ENCODE measurements at regions not wholly inside any gene's neighbourhood (a gene's known extent, or its start where the extent isn't known, plus 50 kb on each side); places are given as distances from the start of the nearest gene placed in this dataset.

DNA sequence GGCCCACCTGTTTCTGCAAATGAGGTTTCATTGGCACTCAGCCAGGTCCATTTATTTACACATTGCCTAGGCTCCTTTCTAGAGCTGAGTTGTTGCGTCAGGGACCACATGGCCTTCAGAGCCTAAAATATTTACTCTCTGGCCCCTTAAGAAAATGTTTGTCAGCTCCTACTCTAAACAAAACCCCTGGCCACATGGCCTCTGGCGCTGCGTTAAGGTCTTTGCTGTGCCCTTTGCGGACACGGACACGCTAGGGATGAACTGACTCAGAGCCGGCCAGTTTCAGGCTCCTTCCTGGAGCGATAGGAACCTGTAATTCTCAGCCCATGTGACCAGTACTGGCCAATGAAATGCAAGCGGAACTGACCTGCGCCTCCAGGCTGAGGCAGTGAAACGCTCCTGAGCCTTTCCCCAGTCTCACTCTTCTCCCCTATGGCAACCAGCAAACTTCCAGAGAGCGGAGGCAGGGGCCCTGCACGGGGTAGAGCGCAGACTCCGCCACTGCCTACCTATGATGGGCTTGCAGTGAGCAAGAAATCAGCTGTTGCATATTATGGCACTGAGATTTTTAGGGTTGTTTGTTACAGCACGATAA lies 160.3 kb downstream of the ETS2 start:
- Histone ChIP-seq H3K4me1 (ENCODE audit: control insufficient read depth, extremely low read depth, insufficient read depth, low read length) (peaks cover 8% of the 10 kb centered on the region), H3K4me3 (replicated peaks in 1 of 3; ENCODE audit: insufficient read depth in 1 of 3, low read depth in 1 of 3, low read length in 3 of 3) (no peak overlapping the region), H3K4me2 (ENCODE audit: insufficient read depth, low read length) (no peak overlapping the region), H3K9me3 (replicated peaks; ENCODE audit: control insufficient read depth, insufficient read depth, low read length) (no peaks in the 10 kb centered on the region), H3K9me1 (replicated peaks; ENCODE audit: control insufficient read depth, extremely low read depth, insufficient read depth, low read length) (no peaks in the 10 kb centered on the region), H2AFZ (ENCODE audit: low read depth, low read length) (no peak overlapping the region), H4K20me1 (replicated peaks; ENCODE audit: control insufficient read depth, extremely low read depth, insufficient read depth, low read length) (no peaks in the 10 kb centered on the region), H3K27ac (ENCODE audit: insufficient read depth, low read depth, low read length) (no peak overlapping the region), H3K79me2 (ENCODE audit: control insufficient read depth, insufficient read depth, low read length) (no peaks in the 10 kb centered on the region), H3K9ac (replicated peaks; ENCODE audit: extremely low read depth, insufficient read depth, low read length) (no peak overlapping the region), H3K27me3 (ENCODE audit: control insufficient read depth in 2 of 2, insufficient read depth in 2 of 2, low read length in 2 of 2) (no peaks in the 10 kb centered on the region), H3K36me3 (ENCODE audit: control insufficient read depth in 2 of 2, extremely low read depth in 1 of 2, insufficient read depth in 2 of 2, low read length in 2 of 2) (no peaks in the 10 kb centered on the region)
- intact Hi-C loops (cut with micrococcal nuclease) (no loop called here), dilution Hi-C loops (cut with MboI; ENCODE audit: extremely low pct_ligation_motif_present, low sequenced_read_pairs) (no loop called here)
- ChIA-PET CTCF (interaction anchor here (0.7 to 1.5 kb wide), 3 partner anchors 11 to 27 kb away, joined by 3 to 5 read pairs (median 3); no protein-coding TSS in a partner anchor), POLR2A (no interaction called here)
- DNase-seq (ENCODE audit: low read depth, low spot score) = no peak
- no peak for TF ChIP-seq POLR2A (IDR thresholded peaks at IDR 0.05; ENCODE audit: low read depth, low read length)
- no peak for TF ChIP-seq GATA2 (IDR thresholded peaks at IDR 0.05; ENCODE audit: insufficient read depth, insufficient read length, low read depth, low read length)
- TF ChIP-seq, protein P1, sequence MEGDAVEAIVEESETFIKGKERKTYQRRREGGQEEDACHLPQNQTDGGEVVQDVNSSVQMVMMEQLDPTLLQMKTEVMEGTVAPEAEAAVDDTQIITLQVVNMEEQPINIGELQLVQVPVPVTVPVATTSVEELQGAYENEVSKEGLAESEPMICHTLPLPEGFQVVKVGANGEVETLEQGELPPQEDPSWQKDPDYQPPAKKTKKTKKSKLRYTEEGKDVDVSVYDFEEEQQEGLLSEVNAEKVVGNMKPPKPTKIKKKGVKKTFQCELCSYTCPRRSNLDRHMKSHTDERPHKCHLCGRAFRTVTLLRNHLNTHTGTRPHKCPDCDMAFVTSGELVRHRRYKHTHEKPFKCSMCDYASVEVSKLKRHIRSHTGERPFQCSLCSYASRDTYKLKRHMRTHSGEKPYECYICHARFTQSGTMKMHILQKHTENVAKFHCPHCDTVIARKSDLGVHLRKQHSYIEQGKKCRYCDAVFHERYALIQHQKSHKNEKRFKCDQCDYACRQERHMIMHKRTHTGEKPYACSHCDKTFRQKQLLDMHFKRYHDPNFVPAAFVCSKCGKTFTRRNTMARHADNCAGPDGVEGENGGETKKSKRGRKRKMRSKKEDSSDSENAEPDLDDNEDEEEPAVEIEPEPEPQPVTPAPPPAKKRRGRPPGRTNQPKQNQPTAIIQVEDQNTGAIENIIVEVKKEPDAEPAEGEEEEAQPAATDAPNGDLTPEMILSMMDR (IDR thresholded peaks at IDR 0.05; ENCODE audit: extremely low read depth in 1 of 2, insufficient read depth in 1 of 2, low read depth in 1 of 2, low read length in 2 of 2) = no peak
- TF ChIP-seq MYC (IDR thresholded peaks at IDR 0.05; ENCODE audit: low read depth, low read length) = no peak
- TF ChIP-seq, protein P2, sequence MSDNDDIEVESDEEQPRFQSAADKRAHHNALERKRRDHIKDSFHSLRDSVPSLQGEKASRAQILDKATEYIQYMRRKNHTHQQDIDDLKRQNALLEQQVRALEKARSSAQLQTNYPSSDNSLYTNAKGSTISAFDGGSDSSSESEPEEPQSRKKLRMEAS (IDR thresholded peaks at IDR 0.05; ENCODE audit: insufficient read depth, insufficient read length) = no peak
- TF ChIP-seq EZH2 (IDR thresholded peaks at IDR 0.05; ENCODE audit: borderline replicate concordance, low read depth, low read length, severe bottlenecking) = no peak
- no peak for TF ChIP-seq FOS (IDR thresholded peaks at IDR 0.05; ENCODE audit: borderline replicate concordance, insufficient read depth, low read length)
- no peak for TF ChIP-seq JUN (IDR thresholded peaks at IDR 0.05; ENCODE audit: borderline replicate concordance, insufficient read depth, insufficient read length, low read depth)
- TF ChIP-seq POLR2AphosphoS5 (IDR thresholded peaks at IDR 0.05; ENCODE audit: insufficient read depth, low read depth, low read length) = no peak
- BruUV-seq (replicated peaks) = no TSS peak
- FAIRE-seq = no peak

Measured in endothelial cell of umbilical vein (primary cell).